HPDE6-E6E7 (cell line): ENCODE measurements at regions not wholly inside any gene's neighbourhood (a gene's known extent, or its start where the extent isn't known, plus 50 kb on each side); places are given as distances from the start of the nearest gene placed in this dataset.
"Not testable (repeated sequence)": the region's sequence is repeated elsewhere in the genome, so short reads cannot be mapped to it uniquely, and the experiment has no call there.

Source experiments
- DNase-seq: peaks from one replicate; pipeline ENCODE4 v3.0.0; 2011; ENCODE audit warnings: missing footprints; ENCODE audit errors: extremely low spot score

GRCh38 chr2:60357996-60358395 is 195.5 kb downstream of the BCL11A start:
- DNase-seq, result no peak

GRCh38 chr2:60356346-60356745 is 197.1 kb downstream of the BCL11A start:
- no peak for DNase-seq

- no peak for DNase-seq
Measured at GRCh38 chr2:60355849-60356261, 197.6 kb downstream of the BCL11A start.

GRCh38 chr2:60354713-60355112 is 198.7 kb downstream of the BCL11A start:
- peak; percentile 73 for DNase-seq

GRCh38 chr2:60353863-60354262 is 199.6 kb downstream of the BCL11A start:
- DNase-seq, result no peak

GRCh38 chr2:60353406-60353800 is 200.1 kb downstream of the BCL11A start:
- DNase-seq, result no peak

GRCh38 chr2:60352491-60353405 is 200.7 kb downstream of the BCL11A start:
- DNase-seq, result no peak

- no peak for DNase-seq
Measured at GRCh38 chr2:60351802-60352201, 201.7 kb downstream of the BCL11A start.

- DNase-seq, result no peak
Measured at GRCh38 chr2:60351321-60351720, 202.1 kb downstream of the BCL11A start.

GRCh38 chr2:60350791-60351190 is 202.7 kb downstream of the BCL11A start:
- no peak for DNase-seq

GRCh38 chr2:60347781-60348180 is 205.7 kb downstream of the BCL11A start:
- peak; percentile 31 for DNase-seq

GRCh38 chr2:60342491-60342890 is 211.0 kb downstream of the BCL11A start:
- DNase-seq, result not testable (repeated sequence)

GRCh38 chr2:60341151-60341550 is 212.3 kb downstream of the BCL11A start:
- DNase-seq, result no peak

GRCh38 chr2:60339286-60339685 is 214.2 kb downstream of the BCL11A start:
- DNase-seq, result no peak

GRCh38 chr2:60337142-60337497 is 216.3 kb downstream of the BCL11A start:
- DNase-seq, result no peak

- DNase-seq, result no peak
Measured at GRCh38 chr2:60336442-60337141, 216.9 kb downstream of the BCL11A start.

GRCh38 chr2:60335533-60336237 is 217.8 kb downstream of the BCL11A start:
- no peak for DNase-seq

GRCh38 chr2:60334610-60335009 is 218.8 kb downstream of the BCL11A start:
- DNase-seq, result no peak

- no peak for DNase-seq
Measured at GRCh38 chr2:60333264-60333663, 220.2 kb downstream of the BCL11A start.

GRCh38 chr2:60331115-60331809 is 222.2 kb downstream of the BCL11A start:
- no peak for DNase-seq

- DNase-seq, result no peak
Measured at GRCh38 chr2:60329225-60329624, 224.2 kb downstream of the BCL11A start.

- DNase-seq, result no peak
Measured at GRCh38 chr2:60324536-60324935, 228.9 kb downstream of the BCL11A start.
